ENCODE measurements at regions not wholly inside any gene's neighbourhood (a gene's known extent, or its start where the extent isn't known, plus 50 kb on each side); places are given as distances from the start of the nearest gene placed in this dataset.

DNA sequence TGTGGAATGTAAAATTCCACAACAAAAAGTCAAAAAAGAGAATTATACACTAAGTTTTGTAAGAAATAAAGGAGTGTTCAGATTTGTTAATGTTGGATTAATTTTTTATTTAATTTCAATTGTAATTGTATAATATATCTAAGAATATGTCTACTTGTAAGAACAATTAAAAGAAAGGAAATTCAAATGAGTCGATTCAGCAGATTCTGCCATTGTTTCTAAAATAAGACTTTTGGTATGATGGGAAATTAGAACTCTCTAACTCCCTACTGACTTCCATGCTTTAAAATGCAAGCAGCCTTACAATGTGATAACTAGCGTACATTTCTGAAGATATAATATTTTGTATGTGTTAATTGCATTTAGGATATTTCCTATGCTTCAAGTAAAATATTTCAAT, 395.9 kb upstream of the ZNF717 start:
- Mint-ChIP-seq H3K4me3 (ENCODE audit: low read depth) (no peak overlapping the region), H3K9me3 (peaks cover 55% of the 10 kb centered on the region), H3K4me1 (ENCODE audit: low read depth) (no peaks in the 10 kb centered on the region), H3K27ac (no peak overlapping the region), H3K36me3 (ENCODE audit: low read depth) (no peaks in the 10 kb centered on the region), H3K27me3 (ENCODE audit: low read depth) (no peaks in the 10 kb centered on the region)
- intact Hi-C loops (cut with micrococcal nuclease) = no loop called here
- DNase-seq (ENCODE audit: low spot score) = no peak

DNA sequence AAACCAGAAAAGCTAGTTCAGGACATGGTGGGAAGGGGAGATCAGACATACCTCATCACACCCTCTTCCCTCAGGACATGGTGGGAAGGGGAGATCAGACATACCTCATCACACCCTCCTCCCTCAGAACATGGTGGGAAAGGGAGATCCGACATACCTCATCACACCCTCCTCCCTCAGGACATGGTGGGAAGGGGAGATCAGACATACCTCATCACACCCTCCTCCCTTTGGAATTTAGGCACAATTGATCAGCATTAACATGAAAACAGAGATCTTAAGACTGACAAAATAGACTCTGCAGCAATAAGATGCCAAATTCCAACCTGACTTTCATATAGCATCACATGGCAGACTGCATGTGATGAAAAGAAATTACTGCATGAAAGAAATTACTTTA, 412.7 kb upstream of the ZNF717 start:
- Mint-ChIP-seq H3K4me1 (ENCODE audit: low read depth) (no peaks in the 10 kb centered on the region), H3K4me3 (ENCODE audit: low read depth) (no peak overlapping the region), H3K9me3 (peaks cover 23% of the 10 kb centered on the region), H3K27ac (no peak overlapping the region), H3K36me3 (ENCODE audit: low read depth) (no peaks in the 10 kb centered on the region), H3K27me3 (ENCODE audit: low read depth) (no peaks in the 10 kb centered on the region)
- intact Hi-C loops (cut with micrococcal nuclease) = no loop called here
- DNase-seq (ENCODE audit: low spot score) = no peak

DNA sequence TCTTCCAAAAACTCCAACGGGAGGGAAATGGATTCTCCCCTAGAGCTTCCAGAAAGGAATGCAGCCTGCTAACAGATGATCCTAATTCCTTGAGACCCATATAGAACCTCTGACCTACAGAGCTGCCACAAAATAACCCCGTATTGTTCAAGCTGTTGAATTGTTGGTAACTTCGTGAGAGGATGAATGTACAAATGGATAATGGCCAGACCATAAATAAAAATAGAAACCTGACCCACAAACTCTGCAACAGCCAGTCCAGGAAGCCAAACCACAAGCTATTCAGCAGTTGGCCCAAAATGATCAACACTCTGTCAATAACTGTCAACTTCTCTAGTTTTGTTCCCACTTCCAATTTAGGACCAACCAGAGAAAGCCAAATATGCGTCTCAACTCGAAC, 414.0 kb upstream of the ZNF717 start:
- Mint-ChIP-seq H3K4me1 (ENCODE audit: low read depth) (no peaks in the 10 kb centered on the region), H3K36me3 (ENCODE audit: low read depth) (no peaks in the 10 kb centered on the region), H3K27me3 (ENCODE audit: low read depth) (no peaks in the 10 kb centered on the region), H3K27ac (no peak overlapping the region), H3K9me3 (peaks cover 25% of the 10 kb centered on the region), H3K4me3 (ENCODE audit: low read depth) (no peak overlapping the region)
- DNase-seq (ENCODE audit: low spot score) = no peak
- intact Hi-C loops (cut with micrococcal nuclease) = no loop called here

DNA sequence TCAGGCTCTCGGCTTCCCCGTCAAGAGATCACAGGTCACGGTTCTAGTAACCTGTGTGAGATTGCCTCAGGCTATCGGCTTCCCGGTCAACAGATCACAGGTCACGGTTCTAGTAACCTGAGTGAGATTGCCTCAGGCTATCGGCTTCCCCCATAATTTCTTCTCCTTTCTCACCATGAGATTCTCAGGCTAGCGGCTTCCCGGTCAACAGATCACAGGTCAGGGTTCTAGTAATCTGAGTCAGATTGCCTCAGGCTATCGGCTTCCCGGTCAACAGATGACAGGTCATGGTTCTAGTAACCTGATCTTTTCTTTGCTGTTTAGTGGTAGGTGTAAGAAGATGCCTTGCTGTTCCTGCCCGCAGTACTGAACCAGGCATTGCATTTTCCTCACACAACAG, 418.2 kb upstream of the ZNF717 start:
- H3K9me3 Mint-ChIP-seq = peaks cover 37% of the 10 kb centered on the region
- H3K27ac Mint-ChIP-seq = no peak overlapping the region
- H3K4me3 Mint-ChIP-seq (ENCODE audit: low read depth) = no peak overlapping the region
- no peak for DNase-seq (ENCODE audit: low spot score)
- no peaks in the 10 kb centered on the region for H3K36me3 Mint-ChIP-seq (ENCODE audit: low read depth)
- no peaks in the 10 kb centered on the region for H3K27me3 Mint-ChIP-seq (ENCODE audit: low read depth)
- intact Hi-C loops (cut with micrococcal nuclease) = no loop called here
- H3K4me1 Mint-ChIP-seq (ENCODE audit: low read depth) = no peaks in the 10 kb centered on the region

DNA sequence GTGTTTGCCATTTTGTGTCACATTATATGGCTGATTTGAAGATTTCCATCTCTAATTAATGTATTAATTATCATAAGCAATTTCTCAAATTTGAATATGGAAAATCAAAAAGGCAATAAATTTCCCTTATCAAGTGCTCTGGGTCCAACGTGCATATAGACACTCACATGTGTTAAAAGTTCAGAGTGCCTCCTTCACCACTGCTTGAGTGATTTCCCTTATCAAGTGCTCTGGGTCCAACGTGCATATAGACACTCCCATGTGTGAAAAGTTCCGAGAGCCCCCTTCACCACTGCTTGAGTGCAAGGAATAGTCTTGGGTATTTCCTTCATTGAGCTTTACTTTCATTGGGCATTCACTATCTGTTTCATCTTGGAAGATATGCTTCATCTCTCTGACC, 421.0 kb upstream of the ZNF717 start:
- Mint-ChIP-seq H3K4me1 (ENCODE audit: low read depth) (no peaks in the 10 kb centered on the region), H3K9me3 (peaks cover 47% of the 10 kb centered on the region), H3K27ac (no peak overlapping the region), H3K36me3 (ENCODE audit: low read depth) (no peaks in the 10 kb centered on the region), H3K4me3 (ENCODE audit: low read depth) (no peak overlapping the region), H3K27me3 (ENCODE audit: low read depth) (no peaks in the 10 kb centered on the region)
- no peak for DNase-seq (ENCODE audit: low spot score)
- intact Hi-C loops (cut with micrococcal nuclease) = no loop called here

DNA sequence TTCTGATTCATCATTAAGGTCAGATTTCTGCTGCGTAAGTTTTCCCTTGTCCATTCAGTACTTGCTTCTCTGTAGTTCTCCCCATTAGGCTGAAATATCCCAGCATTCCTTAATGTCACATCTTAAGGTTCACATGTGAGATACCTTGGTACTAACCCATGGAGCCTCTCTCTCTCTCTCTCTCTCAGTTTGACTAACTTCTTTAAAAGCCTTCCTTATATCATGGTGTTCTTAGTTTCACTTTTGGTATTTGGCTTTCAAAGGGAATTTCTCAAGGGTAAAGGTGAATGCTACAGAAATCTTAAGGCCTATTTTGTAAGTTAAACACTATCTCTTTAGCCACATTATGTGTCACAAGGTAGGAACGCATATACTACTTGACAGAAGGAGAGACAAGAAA, 427.3 kb upstream of the ZNF717 start:
- Mint-ChIP-seq H3K36me3 (ENCODE audit: low read depth) (no peaks in the 10 kb centered on the region), H3K4me3 (ENCODE audit: low read depth) (no peak overlapping the region), H3K9me3 (peaks cover 47% of the 10 kb centered on the region), H3K27me3 (ENCODE audit: low read depth) (no peaks in the 10 kb centered on the region), H3K4me1 (ENCODE audit: low read depth) (no peaks in the 10 kb centered on the region), H3K27ac (no peak overlapping the region)
- intact Hi-C loops (cut with micrococcal nuclease) = no loop called here
- no peak for DNase-seq (ENCODE audit: low spot score)

DNA sequence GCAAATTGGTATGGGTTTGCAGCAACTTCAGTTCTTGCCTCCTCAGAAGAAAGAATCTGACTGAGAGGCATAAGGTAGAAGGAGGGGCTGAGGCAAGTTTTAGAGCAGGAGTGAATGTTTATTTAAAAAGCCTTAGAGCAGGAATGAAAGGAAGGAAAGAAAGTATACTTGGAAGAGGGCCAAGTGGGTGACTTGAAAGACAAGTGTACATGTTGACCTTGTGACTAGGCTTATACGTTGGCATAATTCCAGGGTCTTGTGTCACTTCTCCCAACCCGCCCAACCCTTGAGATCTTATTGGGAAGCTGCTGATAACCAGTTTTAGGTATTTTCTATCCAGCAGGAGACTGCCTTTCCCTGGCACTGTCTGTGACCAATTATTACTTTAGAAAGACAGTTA, 436.9 kb upstream of the ZNF717 start:
- H3K36me3 Mint-ChIP-seq (ENCODE audit: low read depth) = no peaks in the 10 kb centered on the region
- no peaks in the 10 kb centered on the region for H3K27me3 Mint-ChIP-seq (ENCODE audit: low read depth)
- intact Hi-C loops (cut with micrococcal nuclease) = no loop called here
- no peak overlapping the region for H3K27ac Mint-ChIP-seq
- DNase-seq (ENCODE audit: low spot score) = no peak
- H3K4me3 Mint-ChIP-seq (ENCODE audit: low read depth) = no peak overlapping the region
- H3K9me3 Mint-ChIP-seq = peaks cover 30% of the 10 kb centered on the region
- H3K4me1 Mint-ChIP-seq (ENCODE audit: low read depth) = no peaks in the 10 kb centered on the region

DNA sequence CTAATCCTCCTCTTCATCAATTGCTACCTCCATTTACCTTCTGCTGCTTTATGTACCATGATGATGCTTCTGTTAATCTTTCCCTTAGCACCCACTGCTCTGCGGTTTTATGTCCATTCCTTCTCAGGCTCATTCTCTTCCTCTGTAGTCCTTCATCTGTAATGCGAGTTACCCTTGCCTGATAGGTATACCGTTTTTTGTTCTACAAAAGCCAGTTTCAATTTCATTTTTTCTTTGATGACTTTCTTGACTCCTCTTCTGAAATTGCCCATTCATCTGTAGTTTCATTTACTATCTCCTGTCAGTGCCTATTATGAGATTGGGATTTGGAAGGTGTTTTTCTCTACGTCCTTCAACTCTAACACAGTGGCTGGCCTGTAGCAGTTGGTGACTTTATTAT, 445.9 kb upstream of the ZNF717 start:
- H3K27me3 Mint-ChIP-seq (ENCODE audit: low read depth) = no peaks in the 10 kb centered on the region
- DNase-seq (ENCODE audit: low spot score) = no peak
- H3K4me1 Mint-ChIP-seq (ENCODE audit: low read depth) = no peaks in the 10 kb centered on the region
- H3K36me3 Mint-ChIP-seq (ENCODE audit: low read depth) = no peaks in the 10 kb centered on the region
- peaks cover 52% of the 10 kb centered on the region for H3K9me3 Mint-ChIP-seq
- H3K27ac Mint-ChIP-seq = no peak overlapping the region
- intact Hi-C loops (cut with micrococcal nuclease) = no loop called here
- no peak overlapping the region for H3K4me3 Mint-ChIP-seq (ENCODE audit: low read depth)

DNA sequence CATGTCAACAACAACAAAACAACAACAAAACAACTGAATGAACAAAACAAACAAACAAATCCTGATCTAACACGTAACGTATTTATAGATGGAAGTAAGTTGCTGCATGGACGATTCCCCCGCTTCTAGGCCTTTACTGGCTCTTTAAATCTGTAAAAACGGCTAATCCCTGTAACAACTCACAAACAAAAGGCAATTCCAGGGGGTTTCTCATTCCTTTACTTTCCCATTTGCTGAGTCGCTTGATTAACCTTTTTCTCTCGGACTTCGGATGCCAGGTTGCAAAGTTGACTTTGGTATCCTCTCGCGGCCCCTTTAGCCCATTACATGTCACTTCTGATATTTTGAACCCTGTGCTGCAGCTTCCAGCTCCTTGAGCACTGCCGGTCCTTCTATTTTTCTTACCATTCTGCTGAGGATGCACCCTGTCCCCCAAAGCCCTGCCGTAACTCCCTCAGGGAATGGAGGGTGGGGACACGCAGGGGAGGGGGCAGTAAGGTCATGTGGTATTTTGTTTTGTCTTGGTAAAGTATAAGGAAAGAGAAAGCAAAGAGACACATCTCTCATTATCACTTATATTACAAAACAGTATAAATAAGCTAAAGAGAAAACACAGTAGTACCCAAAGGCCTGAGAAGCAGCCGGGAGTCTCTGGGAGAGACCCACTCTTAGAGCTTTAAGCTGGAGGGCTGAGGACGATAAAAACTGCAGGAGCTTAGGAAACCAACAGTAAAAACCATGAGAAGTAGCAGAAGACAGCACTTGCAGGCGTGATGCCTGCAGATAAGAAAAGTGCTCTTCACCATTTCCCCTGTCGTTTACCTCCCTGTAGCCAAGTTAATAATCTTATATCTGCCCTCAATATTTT, 457.8 kb upstream of the ZNF717 start:
- no peaks in the 10 kb centered on the region for H3K4me1 Mint-ChIP-seq (ENCODE audit: low read depth)
- H3K36me3 Mint-ChIP-seq (ENCODE audit: low read depth) = no peaks in the 10 kb centered on the region
- DNase-seq (ENCODE audit: low spot score) = no peak
- H3K4me3 Mint-ChIP-seq (ENCODE audit: low read depth) = no peak overlapping the region
- H3K27ac Mint-ChIP-seq = no peak overlapping the region
- H3K27me3 Mint-ChIP-seq (ENCODE audit: low read depth) = no peaks in the 10 kb centered on the region
- intact Hi-C loops (cut with micrococcal nuclease) = no loop called here
- peaks cover 34% of the 10 kb centered on the region for H3K9me3 Mint-ChIP-seq

DNA sequence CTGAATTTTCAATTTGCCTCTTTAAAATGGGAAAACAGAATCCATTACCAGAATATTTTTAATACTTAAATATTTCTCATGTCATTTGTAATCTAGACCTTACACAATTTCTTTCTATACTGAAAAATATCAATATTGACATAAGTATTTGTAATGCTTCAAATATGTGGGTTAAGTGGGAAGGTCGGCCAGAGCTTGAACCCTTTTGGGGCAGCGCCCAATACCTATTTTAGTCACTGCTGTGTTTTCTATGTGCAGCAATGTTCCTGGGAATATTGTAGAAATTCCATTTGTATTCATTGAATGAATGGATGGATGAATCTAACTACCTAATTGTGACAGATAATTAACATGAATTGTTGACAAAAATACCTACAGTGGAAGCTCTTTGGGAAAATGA, 459.7 kb upstream of the ZNF717 start:
- Mint-ChIP-seq H3K36me3 (ENCODE audit: low read depth) (no peaks in the 10 kb centered on the region), H3K4me3 (ENCODE audit: low read depth) (no peak overlapping the region), H3K4me1 (ENCODE audit: low read depth) (no peaks in the 10 kb centered on the region), H3K27me3 (ENCODE audit: low read depth) (no peaks in the 10 kb centered on the region), H3K27ac (no peak overlapping the region), H3K9me3 (peaks cover 29% of the 10 kb centered on the region)
- DNase-seq (ENCODE audit: low spot score) = no peak
- intact Hi-C loops (cut with micrococcal nuclease) = no loop called here

DNA sequence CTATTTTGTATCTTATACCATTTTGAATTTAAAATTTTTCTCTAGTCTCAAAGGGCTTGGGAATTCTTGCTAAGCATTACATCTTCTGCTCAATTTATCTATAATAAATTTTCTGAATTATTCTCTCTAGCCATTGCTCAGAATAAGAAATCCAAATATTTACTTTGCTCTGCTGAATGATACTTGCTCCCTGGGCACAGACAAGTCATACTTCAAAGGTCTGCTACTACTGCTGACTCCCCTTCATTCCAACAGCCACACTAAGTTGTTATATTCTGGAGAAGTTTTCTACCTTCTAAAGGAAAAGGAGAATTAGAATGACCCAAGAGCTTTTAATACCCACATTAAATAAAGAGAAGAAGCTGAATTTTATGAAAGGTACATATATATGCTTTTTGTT, 460.3 kb upstream of the ZNF717 start:
- DNase-seq (ENCODE audit: low spot score) = no peak
- no peaks in the 10 kb centered on the region for H3K4me1 Mint-ChIP-seq (ENCODE audit: low read depth)
- intact Hi-C loops (cut with micrococcal nuclease) = no loop called here
- H3K36me3 Mint-ChIP-seq (ENCODE audit: low read depth) = no peaks in the 10 kb centered on the region
- no peak overlapping the region for H3K4me3 Mint-ChIP-seq (ENCODE audit: low read depth)
- peaks cover 25% of the 10 kb centered on the region for H3K9me3 Mint-ChIP-seq
- H3K27ac Mint-ChIP-seq = no peak overlapping the region
- no peaks in the 10 kb centered on the region for H3K27me3 Mint-ChIP-seq (ENCODE audit: low read depth)

DNA sequence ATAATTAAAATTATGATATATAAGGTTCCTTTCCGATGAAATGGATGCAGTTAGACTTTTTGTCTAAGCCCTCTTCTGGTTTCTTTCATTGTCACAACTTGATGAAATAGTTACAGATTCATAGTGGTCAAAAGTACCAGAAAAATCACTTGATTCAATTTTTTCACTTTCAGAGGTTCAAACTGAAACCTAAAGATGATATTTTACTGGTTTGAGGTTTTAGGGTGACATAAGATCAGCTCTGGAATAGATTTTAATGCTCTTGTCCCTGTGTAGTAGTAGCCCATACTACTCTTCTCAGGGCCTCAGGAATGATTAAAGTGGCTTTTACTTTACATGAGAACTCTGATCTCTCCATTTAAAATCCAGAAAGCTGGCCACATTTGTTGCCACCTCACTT, 479.1 kb upstream of the ZNF717 start:
- Mint-ChIP-seq H3K4me3 (ENCODE audit: low read depth) (no peak overlapping the region), H3K27me3 (ENCODE audit: low read depth) (no peaks in the 10 kb centered on the region), H3K4me1 (ENCODE audit: low read depth) (no peaks in the 10 kb centered on the region), H3K36me3 (ENCODE audit: low read depth) (no peaks in the 10 kb centered on the region), H3K27ac (no peak overlapping the region), H3K9me3 (peaks cover 28% of the 10 kb centered on the region)
- intact Hi-C loops (cut with micrococcal nuclease) = no loop called here
- DNase-seq (ENCODE audit: low spot score) = no peak

DNA sequence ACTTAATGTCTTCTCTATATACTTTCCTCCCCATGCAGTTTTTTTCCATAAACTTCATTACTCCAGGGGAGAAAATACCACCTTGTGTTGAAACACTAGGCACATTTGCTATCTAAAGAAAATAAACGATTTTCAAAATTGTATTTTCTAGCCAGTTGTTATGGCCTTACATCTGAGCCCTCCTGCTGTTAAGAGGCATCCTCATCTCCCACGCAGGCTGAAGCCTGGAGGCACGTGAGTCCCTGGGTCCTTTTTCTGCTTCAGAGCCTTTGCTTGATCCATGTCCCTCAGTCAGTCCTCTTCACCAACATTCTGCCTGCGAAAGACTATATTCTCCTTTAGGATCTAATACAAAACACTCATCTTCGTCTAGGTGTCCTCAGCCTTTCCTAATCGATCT, 479.6 kb upstream of the ZNF717 start:
- no peaks in the 10 kb centered on the region for H3K27me3 Mint-ChIP-seq (ENCODE audit: low read depth)
- no peak overlapping the region for H3K4me3 Mint-ChIP-seq (ENCODE audit: low read depth)
- H3K9me3 Mint-ChIP-seq = peaks cover 24% of the 10 kb centered on the region
- no peak overlapping the region for H3K27ac Mint-ChIP-seq
- no peak for DNase-seq (ENCODE audit: low spot score)
- intact Hi-C loops (cut with micrococcal nuclease) = no loop called here
- H3K36me3 Mint-ChIP-seq (ENCODE audit: low read depth) = no peaks in the 10 kb centered on the region
- H3K4me1 Mint-ChIP-seq (ENCODE audit: low read depth) = no peaks in the 10 kb centered on the region

DNA sequence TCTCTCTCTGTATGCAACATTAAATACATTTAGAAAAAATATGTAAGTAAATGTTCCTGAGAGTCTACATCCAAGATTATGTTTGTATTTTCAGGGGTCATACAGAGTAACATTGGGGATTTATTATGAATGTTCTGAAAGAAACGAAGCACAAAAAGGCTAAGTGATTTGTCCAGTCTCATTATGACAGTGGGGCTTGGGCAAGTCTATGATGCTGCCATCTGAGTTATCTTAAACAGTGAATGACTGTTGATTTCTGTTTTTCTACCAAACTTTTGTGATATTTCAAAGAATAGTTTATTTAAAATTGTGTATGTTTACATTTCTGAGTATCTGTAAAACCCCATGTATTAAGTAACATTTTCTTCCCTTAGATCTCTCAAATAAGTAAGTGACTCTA, 481.2 kb upstream of the ZNF717 start:
- H3K4me3 Mint-ChIP-seq (ENCODE audit: low read depth) = no peak overlapping the region
- DNase-seq (ENCODE audit: low spot score) = no peak
- intact Hi-C loops (cut with micrococcal nuclease) = no loop called here
- no peaks in the 10 kb centered on the region for H3K27me3 Mint-ChIP-seq (ENCODE audit: low read depth)
- no peaks in the 10 kb centered on the region for H3K36me3 Mint-ChIP-seq (ENCODE audit: low read depth)
- no peak overlapping the region for H3K27ac Mint-ChIP-seq
- H3K4me1 Mint-ChIP-seq (ENCODE audit: low read depth) = no peaks in the 10 kb centered on the region
- H3K9me3 Mint-ChIP-seq = peaks cover 24% of the 10 kb centered on the region
